ENCODE measurements at regions not wholly inside any gene's neighbourhood (a gene's known extent, or its start where the extent isn't known, plus 50 kb on each side); places are given as distances from the start of the nearest gene placed in this dataset.

GRCh38 chr4:73922317-73922716, 53.1 kb downstream of the CXCL1 start:
- TF ChIP-seq, protein P1, sequence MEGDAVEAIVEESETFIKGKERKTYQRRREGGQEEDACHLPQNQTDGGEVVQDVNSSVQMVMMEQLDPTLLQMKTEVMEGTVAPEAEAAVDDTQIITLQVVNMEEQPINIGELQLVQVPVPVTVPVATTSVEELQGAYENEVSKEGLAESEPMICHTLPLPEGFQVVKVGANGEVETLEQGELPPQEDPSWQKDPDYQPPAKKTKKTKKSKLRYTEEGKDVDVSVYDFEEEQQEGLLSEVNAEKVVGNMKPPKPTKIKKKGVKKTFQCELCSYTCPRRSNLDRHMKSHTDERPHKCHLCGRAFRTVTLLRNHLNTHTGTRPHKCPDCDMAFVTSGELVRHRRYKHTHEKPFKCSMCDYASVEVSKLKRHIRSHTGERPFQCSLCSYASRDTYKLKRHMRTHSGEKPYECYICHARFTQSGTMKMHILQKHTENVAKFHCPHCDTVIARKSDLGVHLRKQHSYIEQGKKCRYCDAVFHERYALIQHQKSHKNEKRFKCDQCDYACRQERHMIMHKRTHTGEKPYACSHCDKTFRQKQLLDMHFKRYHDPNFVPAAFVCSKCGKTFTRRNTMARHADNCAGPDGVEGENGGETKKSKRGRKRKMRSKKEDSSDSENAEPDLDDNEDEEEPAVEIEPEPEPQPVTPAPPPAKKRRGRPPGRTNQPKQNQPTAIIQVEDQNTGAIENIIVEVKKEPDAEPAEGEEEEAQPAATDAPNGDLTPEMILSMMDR (IDR thresholded peaks at IDR 0.05), result no peak
- TF ChIP-seq EZH2 (IDR thresholded peaks at IDR 0.05), result no peak

Measured in neural progenitor cell (in vitro differentiated cells).